ENCODE measurements at regions not wholly inside any gene's neighbourhood (a gene's known extent, or its start where the extent isn't known, plus 50 kb on each side); places are given as distances from the start of the nearest gene placed in this dataset.

DNA sequence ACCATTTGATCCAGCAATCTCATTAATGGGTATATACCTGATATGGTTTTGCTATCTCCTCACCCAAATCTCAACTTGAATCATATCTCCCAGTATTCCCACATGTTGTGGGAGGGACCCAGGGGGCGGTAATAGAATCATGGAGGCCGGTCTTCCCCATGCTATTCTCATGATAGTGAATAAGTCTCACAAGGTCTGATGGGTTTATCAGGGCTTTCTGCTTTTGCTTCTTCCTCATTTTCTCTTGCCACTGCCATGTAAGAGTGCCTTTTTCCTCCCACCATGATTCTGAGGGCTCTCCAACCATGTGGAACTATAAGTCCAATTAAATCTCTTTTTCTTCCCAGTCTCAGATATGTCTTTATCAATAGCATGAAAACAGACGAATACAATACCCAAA, 74.5 kb upstream of the APC start:
- DNase-seq = no peak
- TF ChIP-seq GATA1 (IDR thresholded peaks at IDR 0.05; ENCODE audit: low read depth, low read length) (no peak), POLR2A (IDR thresholded peaks at IDR 0.05; ENCODE audit: low read length) (no peak)

DNA sequence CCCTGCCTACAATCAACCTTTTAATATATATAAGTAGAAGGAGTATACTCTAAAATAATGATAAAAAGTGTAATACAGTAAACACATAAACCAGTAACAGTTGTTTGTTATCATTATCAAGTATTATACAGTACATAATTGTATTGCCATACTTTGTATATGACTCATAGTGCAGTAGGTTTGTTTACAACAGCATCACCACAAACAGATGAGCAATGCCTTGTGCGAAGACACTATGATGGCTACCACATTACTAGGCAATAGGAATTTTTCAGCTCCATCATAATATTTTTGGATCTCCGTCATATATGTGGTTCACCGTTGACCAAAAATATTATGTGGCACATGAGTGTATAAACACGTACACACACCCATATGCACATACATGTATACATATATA, 69.7 kb upstream of the APC start:
- TF ChIP-seq POLR2A (IDR thresholded peaks at IDR 0.05; ENCODE audit: low read length) = no peak
- no peak for TF ChIP-seq GATA1 (IDR thresholded peaks at IDR 0.05; ENCODE audit: low read depth, low read length)
- DNase-seq = no peak

DNA sequence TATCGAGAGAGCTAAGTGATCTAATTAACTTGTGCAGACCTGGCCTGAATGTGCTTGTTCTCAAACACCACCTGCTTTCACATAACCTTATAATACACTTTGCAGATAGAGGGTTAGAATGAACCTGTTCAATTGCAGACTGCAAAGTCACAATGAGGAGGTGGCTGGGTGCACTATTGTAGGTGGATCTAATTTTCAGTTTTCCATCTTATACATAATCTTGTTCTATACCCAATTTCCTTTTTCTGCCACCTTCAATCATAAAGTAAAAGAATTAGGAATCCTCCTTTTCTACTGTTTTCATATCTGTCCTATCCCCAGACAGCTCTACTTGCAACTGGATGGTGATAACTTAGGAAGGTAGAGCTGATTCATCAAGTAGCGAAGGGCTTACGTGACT, 68.8 kb upstream of the APC start:
- DNase-seq = no peak

DNA sequence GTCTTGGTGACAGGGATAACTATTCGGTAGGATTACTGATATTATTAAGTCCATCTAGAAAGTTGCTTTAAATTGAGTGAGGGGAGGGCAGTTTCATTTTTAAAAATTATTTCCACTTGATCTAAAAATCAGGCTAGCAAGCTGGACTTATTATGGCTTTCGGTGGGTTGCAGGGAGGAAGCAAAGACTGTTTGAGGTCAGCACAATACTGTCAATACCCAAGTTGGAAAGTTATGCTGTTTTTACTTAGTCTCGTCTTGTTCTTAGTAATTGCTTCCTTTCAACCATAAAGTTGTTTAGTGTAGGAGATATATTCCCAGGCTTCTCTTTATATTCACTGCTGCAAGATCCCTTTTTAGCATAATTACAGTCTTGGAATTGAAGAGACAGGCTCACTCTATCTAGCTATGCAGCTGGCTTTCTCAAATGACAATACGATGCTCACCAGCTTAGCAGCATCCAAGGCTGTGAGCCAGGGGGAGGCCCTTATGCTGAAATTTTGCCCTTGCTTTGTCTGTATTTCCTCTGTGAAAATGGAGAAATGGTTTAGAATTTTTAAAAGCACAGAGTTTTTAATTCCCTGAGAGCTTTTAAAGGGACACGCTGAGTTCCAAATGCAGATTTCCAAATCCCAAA, 68.2 kb upstream of the APC start:
- DNase-seq = no peak
- TF ChIP-seq POLR2A (IDR thresholded peaks at IDR 0.05; ENCODE audit: low read length) (no peak), GATA1 (IDR thresholded peaks at IDR 0.05; ENCODE audit: low read depth, low read length) (no peak)

More for the DNA sequence above, 68.8 kb upstream of the APC start:
- no peak for TF ChIP-seq GATA1 (IDR thresholded peaks at IDR 0.05; ENCODE audit: low read depth, low read length)
- no peak for TF ChIP-seq POLR2A (IDR thresholded peaks at IDR 0.05; ENCODE audit: low read length)

DNA sequence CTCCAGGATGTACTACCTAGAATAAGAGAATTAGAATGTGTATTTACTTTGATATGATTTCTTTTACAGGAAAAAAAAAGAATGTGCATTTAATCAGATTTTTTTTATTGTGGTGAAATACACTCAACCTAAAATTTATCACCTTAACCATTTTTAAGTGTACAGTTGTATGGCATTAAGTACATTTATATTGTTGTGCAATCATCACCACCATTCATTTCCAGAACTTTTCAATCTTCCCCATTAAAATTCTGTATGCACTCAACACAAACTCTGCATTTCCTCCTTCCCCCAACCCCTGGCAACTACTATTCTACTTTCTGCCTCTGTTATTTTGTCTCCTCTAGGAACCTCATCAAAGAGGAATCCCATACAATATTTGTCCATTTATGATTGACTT, 66.0 kb upstream of the APC start:
- no peak for DNase-seq
- TF ChIP-seq POLR2A (IDR thresholded peaks at IDR 0.05; ENCODE audit: low read length) (no peak), GATA1 (IDR thresholded peaks at IDR 0.05; ENCODE audit: low read depth, low read length) (no peak)

DNA sequence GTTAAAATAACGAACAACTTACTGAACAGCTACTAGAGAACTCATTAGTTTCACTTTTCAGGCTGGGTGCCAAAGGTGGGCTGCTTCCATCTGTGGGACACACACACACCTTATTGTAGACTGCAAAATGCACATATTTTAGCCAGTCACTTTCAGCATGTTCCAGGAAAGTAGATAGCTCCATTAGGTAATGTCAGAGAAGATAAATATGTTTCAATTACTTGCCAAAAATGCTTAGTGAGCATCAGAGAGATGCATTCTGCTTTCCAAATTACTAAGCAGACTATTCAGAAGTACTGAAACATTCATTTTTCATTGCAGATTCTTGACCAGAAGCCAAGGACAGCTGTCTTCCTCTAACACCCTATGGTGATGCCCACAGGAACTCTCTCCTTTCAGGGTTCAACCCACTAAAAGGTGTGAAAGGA, 56.2 kb upstream of the APC start:
- no peak for DNase-seq
- TF ChIP-seq POLR2A (IDR thresholded peaks at IDR 0.05; ENCODE audit: low read length) = no peak
- no peak for TF ChIP-seq GATA1 (IDR thresholded peaks at IDR 0.05; ENCODE audit: low read depth, low read length)

DNA sequence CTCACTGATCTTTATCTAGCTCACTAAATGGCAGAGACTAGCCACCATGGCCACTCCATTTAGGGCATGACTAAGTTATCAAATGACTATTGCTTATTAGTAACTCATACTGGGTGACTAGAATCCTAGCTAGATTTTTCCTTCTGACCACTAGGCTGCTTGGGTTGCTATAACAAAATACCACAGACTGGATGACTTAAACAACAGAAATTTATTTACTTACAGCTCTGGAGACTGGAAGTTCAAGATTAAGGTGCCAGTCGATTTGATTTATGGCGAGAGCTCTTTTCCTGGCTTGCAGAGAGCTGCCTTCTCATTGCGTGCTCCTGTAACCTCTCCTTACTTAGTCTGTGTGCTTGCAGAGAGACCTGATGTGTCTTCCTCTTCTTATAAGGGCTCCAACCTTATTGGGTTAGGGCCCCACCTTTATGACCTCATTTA, 55.0 kb upstream of the APC start:
- no peak for DNase-seq
- no peak for TF ChIP-seq POLR2A (IDR thresholded peaks at IDR 0.05; ENCODE audit: low read length)
- no peak for TF ChIP-seq GATA1 (IDR thresholded peaks at IDR 0.05; ENCODE audit: low read depth, low read length)

DNA sequence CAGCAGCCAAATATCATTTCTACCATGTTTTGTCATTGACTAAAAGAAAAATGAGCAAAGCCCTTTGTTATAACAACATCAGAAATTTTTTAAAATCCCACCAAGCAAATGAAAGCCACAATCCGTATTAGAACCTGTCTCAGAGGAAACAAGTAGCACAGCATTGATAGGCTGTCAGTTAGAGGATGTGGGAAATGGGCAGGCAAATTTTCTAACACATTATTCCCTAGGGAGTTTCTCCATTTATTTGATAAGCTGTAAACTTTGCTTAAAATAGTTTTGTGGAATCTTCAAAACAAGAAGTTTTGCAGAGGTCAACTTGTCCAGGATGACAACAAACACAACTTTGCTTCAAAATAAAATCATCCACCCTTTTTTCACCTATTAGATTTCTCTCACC, 53.6 kb upstream of the APC start:
- DNase-seq = no peak
- TF ChIP-seq GATA1 (IDR thresholded peaks at IDR 0.05; ENCODE audit: low read depth, low read length) = no peak
- TF ChIP-seq POLR2A (IDR thresholded peaks at IDR 0.05; ENCODE audit: low read length) = no peak

DNA sequence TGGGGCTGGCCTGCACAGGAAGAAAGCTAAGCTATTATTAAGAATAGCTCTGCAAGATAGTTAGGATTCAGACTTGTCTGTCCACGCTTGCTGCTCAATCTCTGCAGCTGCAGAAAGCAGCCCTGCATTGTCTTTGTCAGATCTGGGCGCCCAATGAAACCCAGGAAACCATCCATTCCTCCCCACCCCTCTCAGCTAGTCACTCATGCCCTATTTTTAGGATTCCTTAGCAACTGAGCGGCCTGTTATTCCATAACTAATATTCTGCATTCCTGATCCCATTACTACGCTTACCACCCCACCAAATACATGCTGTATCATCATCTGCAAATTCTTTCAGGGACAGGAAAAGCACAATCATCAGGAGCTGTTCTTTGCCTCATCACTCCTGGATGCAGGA, 52.9 kb upstream of the APC start:
- no peak for TF ChIP-seq GATA1 (IDR thresholded peaks at IDR 0.05; ENCODE audit: low read depth, low read length)
- TF ChIP-seq POLR2A (IDR thresholded peaks at IDR 0.05; ENCODE audit: low read length) = no peak
- no peak for DNase-seq

DNA sequence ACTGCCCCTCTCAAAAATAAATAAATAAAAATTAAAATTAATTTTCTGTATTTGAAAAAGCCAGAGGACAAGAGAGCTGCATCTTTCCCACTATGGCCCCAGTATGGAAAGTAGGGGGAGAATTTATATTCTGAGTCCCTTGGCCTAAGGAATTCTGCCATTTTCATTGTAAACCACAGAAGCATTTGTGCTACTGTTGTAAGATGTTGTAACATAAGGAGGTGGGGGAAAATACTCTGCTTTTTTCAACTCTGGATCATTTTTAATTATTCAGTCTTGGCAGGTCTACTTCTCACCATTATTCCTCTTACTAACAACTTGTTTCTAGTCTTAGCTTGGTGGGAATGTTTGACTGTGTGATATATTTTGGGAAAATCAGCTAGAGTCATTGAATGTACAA, 52.3 kb upstream of the APC start:
- no peak for DNase-seq
- TF ChIP-seq GATA1 (IDR thresholded peaks at IDR 0.05; ENCODE audit: low read depth, low read length) (no peak), POLR2A (IDR thresholded peaks at IDR 0.05; ENCODE audit: low read length) (no peak)

DNA sequence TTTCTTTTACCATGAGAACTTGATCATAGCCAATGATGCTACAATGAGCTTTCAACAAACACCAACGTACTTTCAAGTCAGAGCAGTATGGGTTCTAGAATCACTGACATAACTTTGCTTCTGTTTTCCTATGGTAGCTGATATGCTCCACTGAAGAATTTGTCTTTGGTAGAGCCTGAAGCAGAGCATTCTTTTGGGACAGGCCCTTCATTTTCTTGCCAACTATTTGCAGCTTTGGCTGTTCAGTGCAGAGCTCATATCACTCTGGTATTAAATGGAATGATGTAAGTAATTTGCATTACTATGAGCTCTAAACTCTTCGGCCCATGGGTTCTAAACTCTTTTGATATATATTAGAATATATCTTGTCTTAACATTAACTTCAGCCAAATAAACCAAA, 51.8 kb upstream of the APC start:
- no peak for DNase-seq
- no peak for TF ChIP-seq POLR2A (IDR thresholded peaks at IDR 0.05; ENCODE audit: low read length)
- no peak for TF ChIP-seq GATA1 (IDR thresholded peaks at IDR 0.05; ENCODE audit: low read depth, low read length)

DNA sequence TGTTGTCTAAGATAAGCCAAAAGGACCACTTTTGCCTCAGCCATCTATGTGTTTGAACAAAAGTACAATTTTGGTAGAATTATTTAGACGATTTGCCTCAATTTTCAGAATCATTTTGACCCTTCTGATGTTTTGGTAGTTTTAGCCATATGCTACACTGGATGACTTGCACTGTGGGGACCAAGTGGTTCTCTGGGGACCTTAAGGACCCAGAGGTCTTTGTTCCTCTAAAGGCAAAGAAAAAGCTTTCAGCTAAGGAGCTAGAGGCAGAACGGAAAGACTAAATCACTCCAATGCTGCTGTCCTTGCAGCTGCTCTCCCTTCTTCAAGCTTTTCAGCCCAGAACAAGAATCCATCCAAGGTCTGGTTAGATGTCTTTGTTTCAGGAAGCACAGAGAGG, 51.0 kb upstream of the APC start:
- no peak for DNase-seq

DNA sequence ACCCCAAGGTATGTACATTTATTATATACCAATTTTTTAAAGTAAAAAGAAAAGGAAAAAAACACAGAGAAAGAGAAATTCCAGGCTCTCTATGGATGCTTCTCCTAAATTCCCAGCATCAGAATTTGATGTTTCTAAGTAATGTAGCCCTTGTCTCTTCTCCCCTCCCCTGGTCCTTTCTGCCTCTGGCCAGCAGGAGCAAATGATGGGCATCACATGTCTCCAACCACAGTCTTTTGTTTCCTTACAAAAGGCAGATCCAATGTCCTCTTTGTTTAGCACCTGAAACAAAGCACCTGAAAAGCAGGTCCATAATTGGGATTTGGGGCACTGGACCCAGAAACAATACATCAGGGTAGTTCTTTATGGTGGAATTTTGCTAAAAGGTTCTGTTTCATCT, 50.4 kb upstream of the APC start:
- TF ChIP-seq GATA1 (IDR thresholded peaks at IDR 0.05; ENCODE audit: low read depth, low read length) (no peak), POLR2A (IDR thresholded peaks at IDR 0.05; ENCODE audit: low read length) (no peak)
- DNase-seq = no peak

More for the DNA sequence above, 51.0 kb upstream of the APC start:
- TF ChIP-seq POLR2A (IDR thresholded peaks at IDR 0.05; ENCODE audit: low read length) (no peak), GATA1 (IDR thresholded peaks at IDR 0.05; ENCODE audit: low read depth, low read length) (no peak)

All from erythroblast (primary cell).